ENCODE measurements at regions not wholly inside any gene's neighbourhood (a gene's known extent, or its start where the extent isn't known, plus 50 kb on each side); places are given as distances from the start of the nearest gene placed in this dataset.

- TF ChIP-seq CTCF (IDR thresholded peaks at IDR 0.05) (no peak), POLR2A (IDR thresholded peaks at IDR 0.05) (no peak)
These were observed 1237.2 kb downstream of the PLA2G4A start for GRCh38 chr1:188065917-188066316.
